ENCODE measurements at regions not wholly inside any gene's neighbourhood (a gene's known extent, or its start where the extent isn't known, plus 50 kb on each side); places are given as distances from the start of the nearest gene placed in this dataset.

- Histone ChIP-seq H3K27me3 (replicated peaks in 1 of 4; ENCODE audit: control extremely low read depth in 1 of 4, control insufficient read depth in 3 of 4, insufficient read depth in 4 of 4, low read length in 3 of 4) (peaks cover 0 to 3% (median under 1%) of the 10 kb centered on the region in 4 experiments), H3K27ac (ENCODE audit: low read length in 2 of 2) (no peak overlapping the region), H3K9ac (ENCODE audit: low read length) (no peak overlapping the region), H3K4me1 (ENCODE audit: control insufficient read depth in 2 of 2, insufficient read depth in 2 of 2, low read length in 2 of 2) (no peaks in the 10 kb centered on the region), H3K4me2 (replicated peaks; ENCODE audit: low read depth, low read length, poor library complexity, severe bottlenecking) (no peak overlapping the region), H3K36me3 (replicated peaks in 1 of 2; ENCODE audit: control extremely low read depth in 1 of 2, control insufficient read depth in 1 of 2, extremely low read depth in 1 of 2, insufficient read depth in 2 of 2, low read length in 1 of 2) (no peaks in the 10 kb centered on the region), H2AFZ (ENCODE audit: insufficient read depth, low read depth, low read length, poor library complexity, severe bottlenecking) (no peak overlapping the region), H3K4me3 (ENCODE audit: control extremely low read depth in 1 of 5, extremely low read depth in 1 of 5, insufficient read depth in 1 of 5, low read depth in 2 of 5, low read length in 4 of 5) (no peak overlapping the region), H3K79me2 (ENCODE audit: control insufficient read depth, insufficient read depth, low read length) (no peaks in the 10 kb centered on the region), H3K9me3 (ENCODE audit: control extremely low read depth in 1 of 3, control insufficient read depth in 2 of 3, insufficient read depth in 1 of 3, low read length in 2 of 3) (no peaks in the 10 kb centered on the region), H4K20me1 (ENCODE audit: control insufficient read depth, insufficient read depth, low read length, poor library complexity, severe bottlenecking) (no peaks in the 10 kb centered on the region)
- intact Hi-C loops (cut with micrococcal nuclease) = no loop called here
- no peak for TF ChIP-seq CTCF (IDR thresholded peaks at IDR 0.05)
- no peak for TF ChIP-seq EZH2 (IDR thresholded peaks at IDR 0.05; ENCODE audit: borderline replicate concordance, insufficient read depth, low read depth, low read length, poor library complexity, severe bottlenecking)
- Mint-ChIP-seq H3K27ac (no peak overlapping the region), H3K27me3 (peaks cover 3% of the 10 kb centered on the region), H3K4me1 (no peaks in the 10 kb centered on the region), H3K4me3 (no peak overlapping the region), H3K9me3 (ENCODE audit: insufficient read depth) (no peaks in the 10 kb centered on the region)
- DNase-seq (no peak), ATAC-seq (ENCODE audit: low read depth) (no peak)
- ChIA-PET POLR2A (no interaction called here), CTCF (no interaction called here)
- WGBS (ENCODE audit: insufficient coverage) = no CpG with 5 or more reads among the region's 5 CpGs
These were observed 553.9 kb downstream of the TNS1 start for GRCh38 chr2:217448860-217449259.

GRCh38 chr2:217445723-217446122 lies 557.1 kb downstream of the TNS1 start:
- H3K4me3 ChIP-seq (ENCODE audit: control extremely low read depth in 1 of 5, extremely low read depth in 1 of 5, insufficient read depth in 1 of 5, low read depth in 2 of 5, low read length in 4 of 5) = no peak overlapping the region
- H3K9me3 Mint-ChIP-seq (ENCODE audit: insufficient read depth) = no peaks in the 10 kb centered on the region
- H3K9ac ChIP-seq (ENCODE audit: low read length) = no peak overlapping the region
- no peaks in the 10 kb centered on the region for H4K20me1 ChIP-seq (ENCODE audit: control insufficient read depth, insufficient read depth, low read length, poor library complexity, severe bottlenecking)
- CTCF ChIA-PET = no interaction called here
- H2AFZ ChIP-seq (ENCODE audit: insufficient read depth, low read depth, low read length, poor library complexity, severe bottlenecking) = no peak overlapping the region
- POLR2A ChIA-PET = no interaction called here
- H3K36me3 ChIP-seq (replicated peaks in 1 of 2; ENCODE audit: control extremely low read depth in 1 of 2, control insufficient read depth in 1 of 2, extremely low read depth in 1 of 2, insufficient read depth in 2 of 2, low read length in 1 of 2) = no peaks in the 10 kb centered on the region
- H3K4me1 Mint-ChIP-seq = no peaks in the 10 kb centered on the region
- no peak overlapping the region for H3K27ac ChIP-seq (ENCODE audit: low read length in 2 of 2)
- intact Hi-C loops (cut with micrococcal nuclease) = no loop called here
- peaks cover 0 to 3% (median under 1%) of the 10 kb centered on the region in 4 experiments for H3K27me3 ChIP-seq (replicated peaks in 1 of 4; ENCODE audit: control extremely low read depth in 1 of 4, control insufficient read depth in 3 of 4, insufficient read depth in 4 of 4, low read length in 3 of 4)
- no peak for DNase-seq
- H3K27me3 Mint-ChIP-seq = peaks cover 5% of the 10 kb centered on the region
- 88% methylated on average over 1 of the region's 4 CpGs for WGBS (ENCODE audit: insufficient coverage)
- no peak overlapping the region for H3K27ac Mint-ChIP-seq
- no peaks in the 10 kb centered on the region for H3K9me3 ChIP-seq (ENCODE audit: control extremely low read depth in 1 of 3, control insufficient read depth in 2 of 3, insufficient read depth in 1 of 3, low read length in 2 of 3)
- H3K79me2 ChIP-seq (ENCODE audit: control insufficient read depth, insufficient read depth, low read length) = no peaks in the 10 kb centered on the region
- H3K4me2 ChIP-seq (replicated peaks; ENCODE audit: low read depth, low read length, poor library complexity, severe bottlenecking) = no peak overlapping the region
- TF ChIP-seq CTCF (IDR thresholded peaks at IDR 0.05) = no peak
- no peaks in the 10 kb centered on the region for H3K4me1 ChIP-seq (ENCODE audit: control insufficient read depth in 2 of 2, insufficient read depth in 2 of 2, low read length in 2 of 2)
- no peak overlapping the region for H3K4me3 Mint-ChIP-seq
- no peak for ATAC-seq (ENCODE audit: low read depth)
